IPS DF 6.9 (cell line): ENCODE measurements at regions not wholly inside any gene's neighbourhood (a gene's known extent, or its start where the extent isn't known, plus 50 kb on each side); places are given as distances from the start of the nearest gene placed in this dataset.
"Not testable (repeated sequence)": the region's sequence is repeated elsewhere in the genome, so short reads cannot be mapped to it uniquely, and the experiment has no call there.

ENCODE experiments used
- DNase-seq: peaks from one replicate; pipeline ENCODE4 v3.0.0-alpha.2; 2013; ENCODE audit warnings: low read depth, low spot score
- H3K27ac ChIP-seq: one replicate; pipeline ENCODE4 v1.5.1; 2013; ENCODE audit warnings: low read length, control low read depth
- H3K27me3 ChIP-seq: 2 replicates; pipeline ENCODE4 v1.6.1; 2013; ENCODE audit warnings: mild to moderate bottlenecking, low read length; ENCODE audit not compliant: control insufficient read depth, insufficient read depth
- H3K36me3 ChIP-seq: 2 replicates; pipeline ENCODE4 v1.6.1; 2013; ENCODE audit warnings: low read length; ENCODE audit not compliant: control insufficient read depth, insufficient read depth
- H3K4me1 ChIP-seq: 2 replicates; pipeline ENCODE4 v1.6.1; 2013; ENCODE audit warnings: low read length; ENCODE audit not compliant: control insufficient read depth, insufficient read depth
- H3K4me3 ChIP-seq: 2 replicates; pipeline ENCODE4 v1.5.1; 2013; ENCODE audit warnings: mild to moderate bottlenecking, low read length
- H3K9me3 ChIP-seq: 2 replicates; pipeline ENCODE4 v1.6.1; 2013; ENCODE audit warnings: low read length, inconsistent platforms; ENCODE audit not compliant: control insufficient read depth, insufficient read depth
- WGBS: extraction: QIAGEN DNeasy Blood & Tissue Kit; methylation state at CpG from one replicate; pipeline ENCODE4 v1.1.7; 2013; ENCODE audit warnings: mixed read lengths, missing lambda C conversion rate; ENCODE audit not compliant: insufficient read length, insufficient coverage; 5-methylcytosine and 5-hydroxymethylcytosine counted together

GRCh38 chr3:177365294-177365693 is 168.0 kb upstream of the TBL1XR1 start:
- H3K27ac ChIP-seq: not testable (repeated sequence)
- no CpG with 5 or more reads among the region's 3 CpGs for WGBS

GRCh38 chr3:177367788-177368187 is 170.5 kb upstream of the TBL1XR1 start:
- DNase-seq: no peak
- WGBS: no CpG with 5 or more reads among the region's 8 CpGs

More at GRCh38 chr3:177365294-177365693, 168.0 kb upstream of the TBL1XR1 start:
- not testable (repeated sequence) for H3K27me3 ChIP-seq, DNase-seq, H3K4me3 ChIP-seq, H3K4me1 ChIP-seq, H3K36me3 ChIP-seq, H3K9me3 ChIP-seq

GRCh38 chr3:177370246-177370822 is 173.1 kb upstream of the TBL1XR1 start:
- no CpG with 5 or more reads among the region's 3 CpGs for WGBS
- DNase-seq: no peak
- Histone ChIP-seq H3K36me3 (no peaks in the 10 kb centered on the region), H3K27me3 (no peaks in the 10 kb centered on the region), H3K9me3 (no peaks in the 10 kb centered on the region), H3K4me1 (no peaks in the 10 kb centered on the region), H3K27ac (no peak overlapping the region), H3K4me3 (no peak overlapping the region)

More at GRCh38 chr3:177367788-177368187, 170.5 kb upstream of the TBL1XR1 start:
- H3K9me3 ChIP-seq: no peaks in the 10 kb centered on the region
- H3K4me3 ChIP-seq: no peak overlapping the region
- no peaks in the 10 kb centered on the region; the same call in 1 of the 2 replicates for H3K4me1 ChIP-seq
- H3K27me3 ChIP-seq: no peaks in the 10 kb centered on the region
- H3K36me3 ChIP-seq: no peaks in the 10 kb centered on the region
- H3K27ac ChIP-seq: no peak overlapping the region

GRCh38 chr3:177371146-177371545 is 173.9 kb upstream of the TBL1XR1 start:
- H3K9me3 ChIP-seq: no peaks in the 10 kb centered on the region
- no peaks in the 10 kb centered on the region for H3K4me1 ChIP-seq
- H3K36me3 ChIP-seq: no peaks in the 10 kb centered on the region
- no peak overlapping the region for H3K4me3 ChIP-seq
- no peak for DNase-seq
- H3K27ac ChIP-seq: no peak overlapping the region
- no peaks in the 10 kb centered on the region for H3K27me3 ChIP-seq

GRCh38 chr3:177371888-177372287 is 174.6 kb upstream of the TBL1XR1 start:
- WGBS: no CpG with 5 or more reads among the region's 2 CpGs
- no peaks in the 10 kb centered on the region for H3K4me1 ChIP-seq
- no peak for DNase-seq
- no peaks in the 10 kb centered on the region for H3K27me3 ChIP-seq
- H3K27ac ChIP-seq: no peak overlapping the region
- no peaks in the 10 kb centered on the region for H3K36me3 ChIP-seq
- no peak overlapping the region for H3K4me3 ChIP-seq
- no peaks in the 10 kb centered on the region for H3K9me3 ChIP-seq

- Histone ChIP-seq H3K9me3 (no peaks in the 10 kb centered on the region), H3K27ac (no peak overlapping the region)
- WGBS: no CpG with 5 or more reads among the region's 3 CpGs
Observed at GRCh38 chr3:177374323-177374722, 177.0 kb upstream of the TBL1XR1 start.

GRCh38 chr3:177375316-177375715 is 178.0 kb upstream of the TBL1XR1 start:
- no peak for DNase-seq
- H3K27me3 ChIP-seq: no peaks in the 10 kb centered on the region
- 100% methylated on average over 1 of the region's 3 CpGs for WGBS
- no peaks in the 10 kb centered on the region for H3K9me3 ChIP-seq
- no peak overlapping the region for H3K27ac ChIP-seq
- H3K4me1 ChIP-seq: no peaks in the 10 kb centered on the region
- H3K36me3 ChIP-seq: no peaks in the 10 kb centered on the region
- no peak overlapping the region for H3K4me3 ChIP-seq

More at GRCh38 chr3:177374323-177374722, 177.0 kb upstream of the TBL1XR1 start:
- Histone ChIP-seq H3K4me3 (no peak overlapping the region), H3K36me3 (no peaks in the 10 kb centered on the region), H3K27me3 (no peaks in the 10 kb centered on the region), H3K4me1 (no peaks in the 10 kb centered on the region)
- DNase-seq: no peak

- DNase-seq: no peak
- Histone ChIP-seq H3K27me3 (no peaks in the 10 kb centered on the region), H3K9me3 (no peaks in the 10 kb centered on the region), H3K27ac (no peak overlapping the region), H3K36me3 (no peaks in the 10 kb centered on the region), H3K4me1 (no peaks in the 10 kb centered on the region), H3K4me3 (no peak overlapping the region)
- no CpG with 5 or more reads among the region's 9 CpGs for WGBS
Observed at GRCh38 chr3:177377166-177377565, 179.9 kb upstream of the TBL1XR1 start.

GRCh38 chr3:177378168-177378567 is 180.9 kb upstream of the TBL1XR1 start:
- WGBS: no CpG with 5 or more reads among the region's 7 CpGs
- no peaks in the 10 kb centered on the region for H3K4me1 ChIP-seq
- no peak for DNase-seq

GRCh38 chr3:177379045-177379444 is 181.8 kb upstream of the TBL1XR1 start:
- no peak for DNase-seq
- Histone ChIP-seq H3K9me3 (no peaks in the 10 kb centered on the region), H3K4me1 (no peaks in the 10 kb centered on the region), H3K27me3 (no peaks in the 10 kb centered on the region), H3K36me3 (no peaks in the 10 kb centered on the region), H3K4me3 (no peak overlapping the region), H3K27ac (no peak overlapping the region)
- WGBS: no CpG with 5 or more reads among the region's 3 CpGs

More at GRCh38 chr3:177378168-177378567, 180.9 kb upstream of the TBL1XR1 start:
- Histone ChIP-seq H3K9me3 (no peaks in the 10 kb centered on the region), H3K4me3 (no peak overlapping the region), H3K27ac (no peak overlapping the region), H3K27me3 (no peaks in the 10 kb centered on the region), H3K36me3 (no peaks in the 10 kb centered on the region)

- H3K27me3 ChIP-seq: no peaks in the 10 kb centered on the region
- DNase-seq: no peak
- H3K36me3 ChIP-seq: no peaks in the 10 kb centered on the region
- H3K9me3 ChIP-seq: no peaks in the 10 kb centered on the region
- no peak overlapping the region for H3K27ac ChIP-seq
- peaks cover 2% of the 10 kb centered on the region; the same call in 1 of the 2 replicates for H3K4me1 ChIP-seq
- no peak overlapping the region for H3K4me3 ChIP-seq
Observed at GRCh38 chr3:177381070-177381469, 183.8 kb upstream of the TBL1XR1 start.
